Right atrium auricular region (tissue), 2 donors: ENCODE measurements at regions not wholly inside any gene's neighbourhood (a gene's known extent, or its start where the extent isn't known, plus 50 kb on each side); places are given as distances from the start of the nearest gene placed in this dataset.

Experiments
- DNase-seq: peaks from one replicate; pipeline ENCODE4 v3.0.0-alpha.2; 2019; ENCODE audit warnings: low spot score
- H3K27ac ChIP-seq, 2 donors: fragments of 200-600 bp; sonication (generic); 1 replicate in 1 of 2; 2 replicates in 1 of 2; pipeline ENCODE4 v1.5.1; 2016 to 2019
- H3K27me3 ChIP-seq, 2 donors: fragments of 200-600 bp; sonication (generic); one replicate each; pipeline versions ENCODE4 v1.5.1 to v1.6.0; 2017 to 2019
- H3K36me3 ChIP-seq: fragments of 200-600 bp; sonication (generic); one replicate; pipeline ENCODE4 v1.5.1; 2016
- H3K4me1 ChIP-seq, 2 donors: fragments of 200-600 bp; sonication (generic); one replicate each; pipeline versions ENCODE4 v1.5.1 to v1.6.0; 2017 to 2019
- H3K4me3 ChIP-seq, 2 donors: fragments of 200-600 bp; sonication (generic); 1 replicate in 1 of 2; 2 replicates in 1 of 2; pipeline ENCODE4 v1.5.1; 2017 to 2019; ENCODE audit warnings: mild to moderate bottlenecking in 1 of 2, moderate library complexity in 1 of 2
- H3K9me3 ChIP-seq, 2 donors: fragments of 200-600 bp; sonication (generic); one replicate each; pipeline ENCODE4 v1.5.1; 2019
- CTCF ChIP-seq, 2 donors: fragments of 200-600 bp; sonication (generic); IDR thresholded peaks; one replicate each; pipeline ENCODE4 v1.5.1; 2019; ENCODE audit warnings: antibody characterized with exemption in 2 of 2

GRCh38 chr2:145116834-145117725 is 597.2 kb upstream of the ZEB2 start:
- H3K27me3 ChIP-seq: no peaks in the 10 kb centered on the region
- TF ChIP-seq CTCF (IDR thresholded peaks at IDR 0.05): no peak
- no peak overlapping the region for H3K4me3 ChIP-seq
- no peaks in the 10 kb centered on the region for H3K36me3 ChIP-seq
- no peak for DNase-seq
- H3K4me1 ChIP-seq: no peaks in the 10 kb centered on the region
- no peaks in the 10 kb centered on the region for H3K9me3 ChIP-seq
- no peak overlapping the region for H3K27ac ChIP-seq

- Histone ChIP-seq H3K27me3 (no peaks in the 10 kb centered on the region), H3K36me3 (no peaks in the 10 kb centered on the region), H3K4me1 (no peaks in the 10 kb centered on the region), H3K27ac (no peak overlapping the region), H3K4me3 (no peak overlapping the region), H3K9me3 (no peaks in the 10 kb centered on the region)
- no peak for TF ChIP-seq CTCF (IDR thresholded peaks at IDR 0.05)
- no peak for DNase-seq
Measured at GRCh38 chr2:145116056-145116455, 596.1 kb upstream of the ZEB2 start.

GRCh38 chr2:145114726-145115125 is 594.8 kb upstream of the ZEB2 start:
- TF ChIP-seq CTCF (IDR thresholded peaks at IDR 0.05): no peak
- Histone ChIP-seq H3K27ac (no peak overlapping the region), H3K4me1 (no peaks in the 10 kb centered on the region), H3K36me3 (no peaks in the 10 kb centered on the region), H3K27me3 (no peaks in the 10 kb centered on the region), H3K9me3 (no peaks in the 10 kb centered on the region), H3K4me3 (no peak overlapping the region)
- DNase-seq: no peak

GRCh38 chr2:145112467-145112866 is 592.5 kb upstream of the ZEB2 start:
- Histone ChIP-seq H3K9me3 (no peaks in the 10 kb centered on the region), H3K27ac (no peak overlapping the region), H3K27me3 (no peaks in the 10 kb centered on the region), H3K4me1 (no peaks in the 10 kb centered on the region), H3K4me3 (no peak overlapping the region), H3K36me3 (no peaks in the 10 kb centered on the region)
- DNase-seq: no peak
- TF ChIP-seq CTCF (IDR thresholded peaks at IDR 0.05): no peak

GRCh38 chr2:145110668-145111356 is 590.9 kb upstream of the ZEB2 start:
- no peaks in the 10 kb centered on the region for H3K4me1 ChIP-seq
- H3K27ac ChIP-seq: no peak overlapping the region
- no peak for DNase-seq
- no peak overlapping the region for H3K4me3 ChIP-seq
- H3K9me3 ChIP-seq: no peaks in the 10 kb centered on the region
- H3K36me3 ChIP-seq: no peaks in the 10 kb centered on the region
- no peaks in the 10 kb centered on the region for H3K27me3 ChIP-seq
- TF ChIP-seq CTCF (IDR thresholded peaks at IDR 0.05): no peak
